Endothelial cell of umbilical vein (primary cell): ENCODE measurements at regions not wholly inside any gene's neighbourhood (a gene's known extent, or its start where the extent isn't known, plus 50 kb on each side); places are given as distances from the start of the nearest gene placed in this dataset.

Experiments used
- BruUV-seq: library from RNA; stranded (reverse); fragments of 400-500 nt; replicated peaks from 2 replicates; lab custom pipeline; 2021; lab: Mats Ljungman, UMichigan
- CTCF ChIA-PET: fragments of 300-600, 350-600 bp; sonication (Branson Sonifier 250); formaldehyde crosslinking; loops from one replicate; lab custom pipeline; 2021; ENCODE audit warnings: antibody characterized with exemption, inconsistent platforms; lab: Charles Lee
- POLR2A ChIA-PET: fragments of 300-600, 350-600 bp; sonication (Branson Sonifier 250); formaldehyde crosslinking; loops from one replicate; lab custom pipeline; 2021; ENCODE audit warnings: antibody characterized with exemption, inconsistent platforms; lab: Charles Lee
- DNase-seq: peaks from one replicate; pipeline ENCODE4 v3.0.0-alpha.2; 2011; ENCODE audit warnings: low read depth, low spot score
- FAIRE-seq: peaks from 2 replicates; lab custom pipeline; 2011; peaks lifted over from hg19 to GRCh38; lab: Jason Lieb, UNC
- H2AFZ ChIP-seq: 2 replicates; pipeline ENCODE4 v1.6.0; 2012; ENCODE audit warnings: low read depth, low read length, control low read depth, inconsistent platforms
- H3K27ac ChIP-seq: 2 replicates; pipeline ENCODE4 v1.5.1; 2011; ENCODE audit warnings: low read depth, mild to moderate bottlenecking, control low read depth, low read length, moderate library complexity; ENCODE audit not compliant: insufficient read depth
- H3K27me3 ChIP-seq, 2 experiments: 2 replicates each; pipeline versions ENCODE4 v1.6.0 to v1.6.1; 2011; ENCODE audit warnings: low read length in 2 of 2, mixed read lengths in 1 of 2; ENCODE audit not compliant: control insufficient read depth in 2 of 2, insufficient read depth in 2 of 2
- H3K36me3 ChIP-seq, 2 experiments: 2 replicates in 1 of 2; 3 replicates in 1 of 2; pipeline ENCODE4 v1.5.1; 2011; ENCODE audit warnings: low read length in 2 of 2, mild to moderate bottlenecking in 1 of 2, moderate library complexity in 1 of 2; ENCODE audit not compliant: control insufficient read depth in 2 of 2, insufficient read depth in 2 of 2; ENCODE audit errors: extremely low read depth in 1 of 2
- H3K4me1 ChIP-seq: 3 replicates; pipeline ENCODE4 v1.5.1; 2011; ENCODE audit warnings: mild to moderate bottlenecking, low read length; ENCODE audit not compliant: control insufficient read depth, insufficient read depth; ENCODE audit errors: extremely low read depth
- H3K4me2 ChIP-seq: 2 replicates; pipeline ENCODE4 v1.6.1; 2011; ENCODE audit warnings: low read length, control low read depth, mixed read lengths; ENCODE audit not compliant: insufficient read depth
- H3K4me3 ChIP-seq, 3 experiments: fragments of 200-600 bp in 1 of 3; sonication (generic), shearing (Covaris generic) in 1 of 3; replicated peaks in 1 of 3; 2 replicates each; pipeline ENCODE4 v1.5.1; 2011 to 2016; ENCODE audit warnings: control low read depth in 3 of 3, low read length in 3 of 3, mild to moderate bottlenecking in 2 of 3, inconsistent platforms in 1 of 3, low read depth in 1 of 3, moderate library complexity in 1 of 3; ENCODE audit not compliant: insufficient read depth in 1 of 3
- H3K79me2 ChIP-seq: 2 replicates; pipeline ENCODE4 v1.6.0; 2012; ENCODE audit warnings: low read length, inconsistent platforms; ENCODE audit not compliant: control insufficient read depth, insufficient read depth
- H3K9ac ChIP-seq: replicated peaks from 2 replicates; pipeline ENCODE3; 2011; ENCODE audit warnings: low read length, control low read depth; ENCODE audit not compliant: insufficient read depth; ENCODE audit errors: extremely low read depth
- H3K9me1 ChIP-seq: replicated peaks from 3 replicates; pipeline ENCODE4 v1.6.0; 2011; ENCODE audit warnings: mild to moderate bottlenecking, low read length; ENCODE audit not compliant: control insufficient read depth, insufficient read depth; ENCODE audit errors: extremely low read depth
- H3K9me3 ChIP-seq: replicated peaks from 2 replicates; pipeline ENCODE4 v1.5.1; 2012; ENCODE audit warnings: low read length, inconsistent platforms; ENCODE audit not compliant: control insufficient read depth, insufficient read depth
- H4K20me1 ChIP-seq: replicated peaks from 2 replicates; pipeline ENCODE3; 2011; ENCODE audit warnings: mild to moderate bottlenecking, low read length; ENCODE audit not compliant: control insufficient read depth, insufficient read depth; ENCODE audit errors: extremely low read depth
- EZH2 ChIP-seq: IDR thresholded peaks from 2 replicates; pipeline ENCODE4 v1.6.1; 2012; ENCODE audit warnings: borderline replicate concordance, low read depth, mild to moderate bottlenecking, moderate library complexity, low read length, inconsistent platforms; ENCODE audit not compliant: severe bottlenecking
- FOS ChIP-seq: IDR thresholded peaks from 2 replicates; pipeline ENCODE4 v1.6.1; 2011; ENCODE audit warnings: mild to moderate bottlenecking, low read length, moderate library complexity, borderline replicate concordance; ENCODE audit not compliant: insufficient read depth
- GATA2 ChIP-seq: IDR thresholded peaks from 2 replicates; pipeline ENCODE4 v1.7.0; 2011; ENCODE audit warnings: low read depth, mild to moderate bottlenecking, moderate library complexity, mixed read lengths, low read length; ENCODE audit not compliant: insufficient read length, insufficient read depth
- JUN ChIP-seq: IDR thresholded peaks from 2 replicates; pipeline ENCODE4 v1.6.1; 2011; ENCODE audit warnings: borderline replicate concordance, low read depth; ENCODE audit not compliant: insufficient read length, insufficient read depth
- MYC ChIP-seq: IDR thresholded peaks from one replicate; pipeline ENCODE4 v1.6.1; 2011; ENCODE audit warnings: mild to moderate bottlenecking, low read depth, low read length
- POLR2A ChIP-seq: IDR thresholded peaks from 2 replicates; pipeline ENCODE4 v1.6.1; 2012; ENCODE audit warnings: low read depth, mild to moderate bottlenecking, control low read depth, low read length
- POLR2AphosphoS5 ChIP-seq: IDR thresholded peaks from 2 replicates; pipeline ENCODE4 v1.6.1; 2012; ENCODE audit warnings: low read depth, mild to moderate bottlenecking, control low read depth, low read length, moderate library complexity; ENCODE audit not compliant: insufficient read depth
- dilution Hi-C: fragments of 300-500 bp; cut with MboI; formaldehyde crosslinking; loops from one replicate; pipeline ENCODE4 v1.15.0; 2019; ENCODE audit warnings: low sequenced_read_pairs; ENCODE audit not compliant: extremely low pct_ligation_motif_present
- intact Hi-C: fragments of 100-400 bp; cut with micrococcal nuclease; formaldehyde crosslinking; loops from one replicate; pipeline ENCODE4 v1.10.0; 2022
- TF ChIP-seq, protein P1 (sequence below): IDR thresholded peaks from 2 replicates; pipeline ENCODE4 v1.6.1; 2011; ENCODE audit not compliant: insufficient read depth, insufficient read length
- TF ChIP-seq, protein P2 (sequence below), 2 donors: IDR thresholded peaks; 1 replicate in 1 of 2; 2 replicates in 1 of 2; pipeline ENCODE4 v1.5.1; 2011; ENCODE audit warnings: low read length in 2 of 2, mild to moderate bottlenecking in 2 of 2, moderate library complexity in 2 of 2, control low read depth in 1 of 2, inconsistent platforms in 1 of 2, low read depth in 1 of 2; ENCODE audit not compliant: insufficient read depth in 1 of 2; ENCODE audit errors: extremely low read depth in 1 of 2

DNA sequence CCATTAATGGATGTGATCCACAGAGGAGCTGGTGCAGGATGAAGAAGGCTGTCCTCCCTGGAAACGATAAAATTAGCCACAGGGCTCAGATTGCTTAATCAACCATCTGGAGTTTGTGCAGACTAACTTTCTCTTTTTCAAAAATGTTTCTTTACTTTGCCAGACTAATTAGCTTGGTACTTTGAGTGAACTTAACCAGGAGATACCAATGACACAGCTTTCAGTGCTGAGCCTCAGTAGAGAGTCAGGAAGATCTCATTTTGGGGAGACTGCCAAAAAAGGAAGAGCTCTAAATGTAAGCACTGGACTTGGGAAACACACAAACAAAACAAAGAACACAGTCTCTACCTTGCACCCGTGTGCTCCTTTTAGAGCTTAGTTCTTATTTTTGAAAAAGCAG, 248.1 kb upstream of the DEPDC1 start:
- Histone ChIP-seq H3K79me2 (no peaks in the 10 kb centered on the region), H3K4me2 (no peak overlapping the region), H3K4me1 (no peaks in the 10 kb centered on the region), H3K9me1 (no peaks in the 10 kb centered on the region), H2AFZ (no peak overlapping the region), H3K27ac (no peak overlapping the region), H3K36me3 (no peaks in the 10 kb centered on the region), H3K4me3 (no peak overlapping the region), H3K27me3 (no peaks in the 10 kb centered on the region), H3K9me3 (no peaks in the 10 kb centered on the region), H4K20me1 (no peaks in the 10 kb centered on the region), H3K9ac (no peak overlapping the region)
- TF ChIP-seq, protein P1, sequence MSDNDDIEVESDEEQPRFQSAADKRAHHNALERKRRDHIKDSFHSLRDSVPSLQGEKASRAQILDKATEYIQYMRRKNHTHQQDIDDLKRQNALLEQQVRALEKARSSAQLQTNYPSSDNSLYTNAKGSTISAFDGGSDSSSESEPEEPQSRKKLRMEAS = no peak
- TF ChIP-seq POLR2AphosphoS5 (no peak), JUN (no peak), EZH2 (no peak), FOS (no peak), GATA2 (no peak), POLR2A (no peak), MYC (no peak)
- TF ChIP-seq, protein P2, sequence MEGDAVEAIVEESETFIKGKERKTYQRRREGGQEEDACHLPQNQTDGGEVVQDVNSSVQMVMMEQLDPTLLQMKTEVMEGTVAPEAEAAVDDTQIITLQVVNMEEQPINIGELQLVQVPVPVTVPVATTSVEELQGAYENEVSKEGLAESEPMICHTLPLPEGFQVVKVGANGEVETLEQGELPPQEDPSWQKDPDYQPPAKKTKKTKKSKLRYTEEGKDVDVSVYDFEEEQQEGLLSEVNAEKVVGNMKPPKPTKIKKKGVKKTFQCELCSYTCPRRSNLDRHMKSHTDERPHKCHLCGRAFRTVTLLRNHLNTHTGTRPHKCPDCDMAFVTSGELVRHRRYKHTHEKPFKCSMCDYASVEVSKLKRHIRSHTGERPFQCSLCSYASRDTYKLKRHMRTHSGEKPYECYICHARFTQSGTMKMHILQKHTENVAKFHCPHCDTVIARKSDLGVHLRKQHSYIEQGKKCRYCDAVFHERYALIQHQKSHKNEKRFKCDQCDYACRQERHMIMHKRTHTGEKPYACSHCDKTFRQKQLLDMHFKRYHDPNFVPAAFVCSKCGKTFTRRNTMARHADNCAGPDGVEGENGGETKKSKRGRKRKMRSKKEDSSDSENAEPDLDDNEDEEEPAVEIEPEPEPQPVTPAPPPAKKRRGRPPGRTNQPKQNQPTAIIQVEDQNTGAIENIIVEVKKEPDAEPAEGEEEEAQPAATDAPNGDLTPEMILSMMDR (IDR thresholded peaks at IDR 0.05; ENCODE audit: extremely low read depth in 1 of 2, insufficient read depth in 1 of 2, low read depth in 1 of 2, low read length in 2 of 2) = no peak
- intact Hi-C loops = no loop called here
- FAIRE-seq = no peak
- ChIA-PET CTCF (no interaction called here), POLR2A (no interaction called here)
- dilution Hi-C loops = no loop called here
- DNase-seq = no peak
- BruUV-seq = no TSS peak
